ENCODE measurements at regions not wholly inside any gene's neighbourhood (a gene's known extent, or its start where the extent isn't known, plus 50 kb on each side); places are given as distances from the start of the nearest gene placed in this dataset.

DNA sequence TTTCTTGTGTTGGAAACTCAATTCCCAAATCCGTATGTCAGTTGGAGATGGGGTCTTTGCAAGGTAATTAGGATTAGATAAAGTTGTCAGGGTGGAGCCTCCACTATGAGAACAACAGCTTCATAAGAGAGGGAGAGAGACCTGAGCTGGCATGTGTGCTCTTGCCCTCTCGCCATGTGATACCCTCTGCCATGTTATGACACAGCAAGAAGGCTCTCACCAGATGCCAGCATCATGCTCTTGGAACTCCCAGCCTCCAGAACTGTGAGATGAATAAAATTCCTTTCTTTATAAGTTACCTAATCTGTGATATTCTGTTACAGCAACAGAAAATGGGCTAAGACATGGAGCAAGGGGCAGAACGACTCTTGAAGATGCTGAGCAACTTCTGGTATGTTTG is 201.9 kb upstream of the BOD1L1 start:
- Histone ChIP-seq H3K4me1 (replicated peaks in 1 of 4; ENCODE audit: control insufficient read depth in 3 of 4, insufficient read depth in 4 of 4, low read length in 3 of 4) (no peaks in the 10 kb centered on the region), H3K79me1 (ENCODE audit: low read depth, low read length) (no peaks in the 10 kb centered on the region), H2BK20ac (ENCODE audit: low read length) (no peak overlapping the region), H2BK120ac (replicated peaks; ENCODE audit: low read depth, low read length) (no peak overlapping the region), H2AK5ac (ENCODE audit: low read depth, low read length) (no peak overlapping the region), H3K4me2 (ENCODE audit: insufficient read depth in 1 of 2, low read depth in 2 of 2, low read length in 2 of 2) (no peak overlapping the region), H3K23ac (ENCODE audit: insufficient read length) (no peak overlapping the region), H3K27me3 (replicated peaks in 1 of 4; ENCODE audit: control insufficient read depth in 3 of 4, extremely low read depth in 1 of 4, insufficient read depth in 3 of 4, low read length in 3 of 4) (no peaks in the 10 kb centered on the region), H3K9ac (replicated peaks in 1 of 4; ENCODE audit: extremely low read depth in 1 of 4, low read depth in 3 of 4, low read length in 3 of 4) (no peak overlapping the region), H3K79me2 (ENCODE audit: control insufficient read depth in 1 of 2, insufficient read depth in 2 of 2, low read length in 2 of 2) (no peaks in the 10 kb centered on the region), H2BK15ac (ENCODE audit: low read length) (no peak overlapping the region), H3K36me3 (ENCODE audit: control insufficient read depth in 2 of 4, insufficient read depth in 4 of 4, low read length in 3 of 4) (no peaks in the 10 kb centered on the region; a peak in 1 of 8 replicates), H2AFZ (ENCODE audit: low read length) (no peak overlapping the region), H4K8ac (ENCODE audit: extremely low read depth, insufficient read depth, low read length) (no peak overlapping the region), H3K23me2 (ENCODE audit: low read depth, low read length) (no peaks in the 10 kb centered on the region; the same call in 1 of the 2 replicates), H3K4ac (replicated peaks; ENCODE audit: insufficient read length, low read depth, low read length) (no peak overlapping the region), H3K9me3 (ENCODE audit: insufficient read depth in 2 of 2, low read depth in 1 of 2, low read length in 1 of 2) (peaks cover 4 to 6% of the 10 kb centered on the region in 2 experiments; a peak in 1 of 4 replicates), H2BK5ac (ENCODE audit: low read depth, low read length) (no peak overlapping the region), H2BK12ac (ENCODE audit: low read depth, low read length) (no peak overlapping the region), H3K56ac (replicated peaks; ENCODE audit: insufficient read length, low read depth, low read length) (no peak overlapping the region), H3K18ac (ENCODE audit: extremely low read depth, low read length) (no peak overlapping the region), H3K14ac (ENCODE audit: insufficient read length) (no peak overlapping the region), H4K20me1 (replicated peaks in 1 of 2; ENCODE audit: control insufficient read depth in 1 of 2, insufficient read depth in 2 of 2, low read length in 2 of 2) (no peaks in the 10 kb centered on the region), H3K4me3 (ENCODE audit: extremely low read depth in 1 of 4, insufficient read depth in 2 of 4, low read depth in 3 of 4, low read length in 4 of 4) (no peak overlapping the region), H4K91ac (replicated peaks; ENCODE audit: insufficient read length, low read length) (no peak overlapping the region), H4K5ac (ENCODE audit: insufficient read length, low read depth, low read length) (no peak overlapping the region), H3K27ac (ENCODE audit: low read depth, low read length) (no peak overlapping the region)
- DNase-seq (ENCODE audit: low read depth in 1 of 2, low spot score in 2 of 2) (no peak), FAIRE-seq (no peak)
- 86% methylated on average over 3 of the region's 3 CpGs; no CpG with 5 or more reads in 1 of the 2 experiments for WGBS, 2 experiments (ENCODE audit: extremely low coverage in 1 of 2, insufficient coverage in 1 of 2, insufficient read length in 1 of 2, insufficient replicate concordance in 2 of 2, low coverage in 1 of 2, low lambda C conversion rate in 2 of 2, missing lambda C conversion rate in 1 of 2)
- CTCF ChIA-PET (ENCODE audit: partially characterized antibody): interaction anchor here (1.0 to 3.5 kb wide), 5 partner anchors 8 to 174 kb away, joined by 3 to 23 read pairs (median 3); no protein-coding TSS in a partner anchor
- TF ChIP-seq RFX5 (IDR thresholded peaks at IDR 0.05; ENCODE audit: borderline replicate concordance, low read depth, low read length): no peak
- TF ChIP-seq FOSL1 (IDR thresholded peaks at IDR 0.05; ENCODE audit: insufficient read depth, low read depth, low read length): no peak
- no peak for TF ChIP-seq BRCA1 (IDR thresholded peaks at IDR 0.05; ENCODE audit: low read depth, low read length)
- no peak for TF ChIP-seq CHD1 (IDR thresholded peaks at IDR 0.05; ENCODE audit: low read depth, low read length)
- no peak for TF ChIP-seq BACH1 (IDR thresholded peaks at IDR 0.05; ENCODE audit: low read length)
- TF ChIP-seq POU5F1 (IDR thresholded peaks at IDR 0.05; ENCODE audit: low read depth, low read length): no peak
- TF ChIP-seq EP300 (IDR thresholded peaks at IDR 0.05; ENCODE audit: borderline replicate concordance in 1 of 2, low read depth in 2 of 2, low read length in 2 of 2): no peak
- no peak for TF ChIP-seq KDM4A (IDR thresholded peaks at IDR 0.05; ENCODE audit: low read depth, low read length, severe bottlenecking)
- TF ChIP-seq KDM5A (IDR thresholded peaks at IDR 0.05; ENCODE audit: low read length): no peak
- no peak for TF ChIP-seq RXRA (IDR thresholded peaks at IDR 0.05; ENCODE audit: insufficient read depth, low read depth, low read length)
- POLR2A ChIA-PET (ENCODE audit: partially characterized antibody): no interaction called here

Data from H1 (cell line).